K562 (cell line): ENCODE measurements at regions not wholly inside any gene's neighbourhood (a gene's known extent, or its start where the extent isn't known, plus 50 kb on each side); places are given as distances from the start of the nearest gene placed in this dataset.

Experiments used
- ATAC-seq: fragments of 200-7000 bp; cut with Tn5 transposase; 3 replicates; pipeline ENCODE4 v1.9.1; 2020; ENCODE audit warnings: moderate library complexity
- BruUV-seq: library from RNA; stranded (reverse); fragments of 400-500 nt; replicated peaks from 2 replicates; lab custom pipeline; 2021; lab: Mats Ljungman, UMichigan
- CTCF ChIA-PET: fragments of 300-600 bp; formaldehyde crosslinking; extraction: SDS; loops from one replicate; lab custom pipeline; 2021; ENCODE audit warnings: low intra/inter-chr PET ratio; lab: Yijun Ruan, JAX
- POLR2A ChIA-PET: fragments of 300-600, 350-650 bp; sonication (Branson Sonifier 250); formaldehyde crosslinking; extraction: SDS; loops from one replicate; lab custom pipeline; 2021; ENCODE audit warnings: antibody characterized with exemption, inconsistent platforms; lab: Yijun Ruan, JAX
- DNase-seq, 4 experiments: peaks; one replicate each; pipeline versions ENCODE4 v3.0.0 to v3.0.0-alpha.2; 2011 to 2018; ENCODE audit warnings: low spot score in 3 of 4, mixed read lengths in 3 of 4; ENCODE audit errors: extremely low read depth in 1 of 4
- FAIRE-seq: peaks from 2 replicates; lab custom pipeline; 2011; peaks lifted over from hg19 to GRCh38; lab: Jason Lieb, UNC
- H2AFZ ChIP-seq: 2 replicates; pipeline ENCODE4 v1.6.0; 2011; ENCODE audit warnings: low read depth, low read length, control low read depth, inconsistent platforms
- H3K27ac ChIP-seq: fragments of 200-600 bp; 3 replicates; pipeline ENCODE4 v1.8.0; 2011; ENCODE audit warnings: low read depth, mild to moderate bottlenecking, control low read depth, inconsistent platforms, low read length, moderate library complexity, mixed read lengths; ENCODE audit errors: extremely low read depth
- H3K27me3 ChIP-seq, 2 experiments: fragments of 300-600 bp in 1 of 2; 2 replicates in 1 of 2; 3 replicates in 1 of 2; pipeline versions ENCODE4 v1.6.0 to v1.8.0; 2011; ENCODE audit warnings: inconsistent platforms in 2 of 2, low read length in 2 of 2, mild to moderate bottlenecking in 1 of 2, mixed read lengths in 1 of 2, moderate library complexity in 1 of 2; ENCODE audit not compliant: control insufficient read depth in 2 of 2, insufficient read depth in 2 of 2
- H3K36me3 ChIP-seq: fragments of 300-600 bp; 3 replicates; pipeline ENCODE4 v1.8.0; 2011; ENCODE audit warnings: mild to moderate bottlenecking, low read length, inconsistent platforms; ENCODE audit not compliant: control insufficient read depth, insufficient read depth
- H3K4me1 ChIP-seq, 2 experiments: fragments of 200-600 bp in 1 of 2; replicated peaks in 1 of 2; 2 replicates in 1 of 2; 3 replicates in 1 of 2; pipeline versions ENCODE4 v1.5.1 to v1.8.0; 2011; ENCODE audit warnings: inconsistent platforms in 2 of 2, low read length in 2 of 2, mild to moderate bottlenecking in 1 of 2, mixed read lengths in 1 of 2, moderate library complexity in 1 of 2; ENCODE audit not compliant: control insufficient read depth in 2 of 2, insufficient read depth in 2 of 2
- H3K4me2 ChIP-seq: 2 replicates; pipeline ENCODE4 v1.6.1; 2011; ENCODE audit warnings: low read length, control low read depth, inconsistent platforms, mixed read lengths; ENCODE audit not compliant: insufficient read depth
- H3K4me3 ChIP-seq: fragments of 200-600 bp; sonication (generic), shearing (Covaris generic); 2 replicates; pipeline ENCODE4 v1.5.1; 2016; ENCODE audit warnings: control low read depth, inconsistent platforms
- H3K79me2 ChIP-seq: fragments of 200-600 bp; 3 replicates; pipeline ENCODE4 v1.8.0; 2011; ENCODE audit warnings: low read length, inconsistent platforms; ENCODE audit not compliant: control insufficient read depth, insufficient read depth
- H3K9ac ChIP-seq, 2 experiments: 2 replicates each; pipeline versions ENCODE4 v1.6.0 to v1.6.1; 2011; ENCODE audit warnings: low read depth in 2 of 2, low read length in 2 of 2, control low read depth in 1 of 2, inconsistent platforms in 1 of 2, mild to moderate bottlenecking in 1 of 2, mixed read lengths in 1 of 2; ENCODE audit not compliant: insufficient read depth in 1 of 2
- H3K9me1 ChIP-seq: one replicate; pipeline ENCODE4 v1.6.0; 2011; ENCODE audit warnings: inconsistent platforms, mild to moderate bottlenecking, low read length, moderate library complexity; ENCODE audit not compliant: control insufficient read depth, insufficient read depth
- H3K9me3 ChIP-seq: replicated peaks from 2 replicates; pipeline ENCODE4 v1.5.1; 2011; ENCODE audit warnings: low read depth, low read length, inconsistent platforms; ENCODE audit not compliant: control insufficient read depth, insufficient read depth
- H4K20me1 ChIP-seq: replicated peaks from 2 replicates; pipeline ENCODE4 v1.6.1; 2011; ENCODE audit warnings: low read length, inconsistent platforms, mixed read lengths; ENCODE audit not compliant: control insufficient read depth, insufficient read depth
- HLTF ChIP-seq: fragments of 450-650 bp; IDR thresholded peaks from 2 replicates; pipeline ENCODE4 v1.6.1; 2016
- LEF1 ChIP-seq: fragments of 450-650 bp; IDR thresholded peaks from 2 replicates; pipeline ENCODE4 v1.6.1; 2016; ENCODE audit warnings: mild to moderate bottlenecking
- ZFPM2 ChIP-seq: fragments of 250-450 bp; sonication (Bioruptor Pico); IDR thresholded peaks from 2 replicates; pipeline ENCODE4 v1.5.1; 2022; ENCODE audit warnings: mild to moderate bottlenecking
- WGBS: fragments of 100-300 bp; shearing (Covaris generic); methylation state at CpG from one replicate; pipeline ENCODE4 v1.1.6; 2016; ENCODE audit warnings: low coverage, mixed read lengths; ENCODE audit not compliant: insufficient coverage; ENCODE audit errors: missing lambda C conversion rate; 5-methylcytosine and 5-hydroxymethylcytosine counted together
- in situ Hi-C: fragments of 300-500 bp; cut with MboI; formaldehyde crosslinking; loops from 4 replicates; pipeline ENCODE4 v1.15.0; 2018; ENCODE audit warnings: inconsistent platforms, mixed read lengths
- intact Hi-C: fragments of 100-400 bp; cut with micrococcal nuclease; formaldehyde crosslinking; loops from 2 replicates; pipeline ENCODE4 v1.14.2; 2022
- TF ChIP-seq, protein P1 (sequence below): fragments of 200-800 bp; sonication (Bioruptor generic); IDR thresholded peaks from 2 replicates; pipeline ENCODE4 v1.6.1; 2017; ENCODE audit warnings: missing genetic modification characterization, missing compliant biosample characterization

- TF ChIP-seq, protein P1, sequence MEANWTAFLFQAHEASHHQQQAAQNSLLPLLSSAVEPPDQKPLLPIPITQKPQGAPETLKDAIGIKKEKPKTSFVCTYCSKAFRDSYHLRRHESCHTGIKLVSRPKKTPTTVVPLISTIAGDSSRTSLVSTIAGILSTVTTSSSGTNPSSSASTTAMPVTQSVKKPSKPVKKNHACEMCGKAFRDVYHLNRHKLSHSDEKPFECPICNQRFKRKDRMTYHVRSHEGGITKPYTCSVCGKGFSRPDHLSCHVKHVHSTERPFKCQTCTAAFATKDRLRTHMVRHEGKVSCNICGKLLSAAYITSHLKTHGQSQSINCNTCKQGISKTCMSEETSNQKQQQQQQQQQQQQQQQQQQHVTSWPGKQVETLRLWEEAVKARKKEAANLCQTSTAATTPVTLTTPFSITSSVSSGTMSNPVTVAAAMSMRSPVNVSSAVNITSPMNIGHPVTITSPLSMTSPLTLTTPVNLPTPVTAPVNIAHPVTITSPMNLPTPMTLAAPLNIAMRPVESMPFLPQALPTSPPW (CRISPR knock-in tag): no peak
- TF ChIP-seq HLTF: no peak
- no peak for TF ChIP-seq LEF1
These were observed 1394.9 kb upstream of the PRR20A start (continued) for GRCh38 chr13:55745828-55746227.

GRCh38 chr13:55761986-55762385 lies 1378.7 kb upstream of the PRR20A start:
- ChIA-PET CTCF (no interaction called here), POLR2A (no interaction called here)
- no peaks in the 10 kb centered on the region for H3K36me3 ChIP-seq
- no peak for FAIRE-seq
- no peak overlapping the region for H3K4me3 ChIP-seq
- H3K9me3 ChIP-seq: no peaks in the 10 kb centered on the region
- H3K27ac ChIP-seq: no peak overlapping the region
- no peak overlapping the region for H3K9ac ChIP-seq
- intact Hi-C loops (no loop called here), in situ Hi-C loops (no loop called here)
- no peaks in the 10 kb centered on the region for H3K9me1 ChIP-seq
- WGBS: 0% methylated on average over 3 of the region's 3 CpGs
- H3K79me2 ChIP-seq: no peaks in the 10 kb centered on the region
- H2AFZ ChIP-seq: no peak overlapping the region
- H4K20me1 ChIP-seq: no peaks in the 10 kb centered on the region
- BruUV-seq: no TSS peak
- DNase-seq: no peak
- no peaks in the 10 kb centered on the region for H3K27me3 ChIP-seq
- no peak for TF ChIP-seq ZFPM2 (CRISPR knock-in tag)
- H3K4me1 ChIP-seq: no peaks in the 10 kb centered on the region
- ATAC-seq: no peak
- H3K4me2 ChIP-seq: no peak overlapping the region
